ENCODE measurements at regions not wholly inside any gene's neighbourhood (a gene's known extent, or its start where the extent isn't known, plus 50 kb on each side); places are given as distances from the start of the nearest gene placed in this dataset.
"Not testable (repeated sequence)": the region's sequence is repeated elsewhere in the genome, so short reads cannot be mapped to it uniquely, and the experiment has no call there.

DNA sequence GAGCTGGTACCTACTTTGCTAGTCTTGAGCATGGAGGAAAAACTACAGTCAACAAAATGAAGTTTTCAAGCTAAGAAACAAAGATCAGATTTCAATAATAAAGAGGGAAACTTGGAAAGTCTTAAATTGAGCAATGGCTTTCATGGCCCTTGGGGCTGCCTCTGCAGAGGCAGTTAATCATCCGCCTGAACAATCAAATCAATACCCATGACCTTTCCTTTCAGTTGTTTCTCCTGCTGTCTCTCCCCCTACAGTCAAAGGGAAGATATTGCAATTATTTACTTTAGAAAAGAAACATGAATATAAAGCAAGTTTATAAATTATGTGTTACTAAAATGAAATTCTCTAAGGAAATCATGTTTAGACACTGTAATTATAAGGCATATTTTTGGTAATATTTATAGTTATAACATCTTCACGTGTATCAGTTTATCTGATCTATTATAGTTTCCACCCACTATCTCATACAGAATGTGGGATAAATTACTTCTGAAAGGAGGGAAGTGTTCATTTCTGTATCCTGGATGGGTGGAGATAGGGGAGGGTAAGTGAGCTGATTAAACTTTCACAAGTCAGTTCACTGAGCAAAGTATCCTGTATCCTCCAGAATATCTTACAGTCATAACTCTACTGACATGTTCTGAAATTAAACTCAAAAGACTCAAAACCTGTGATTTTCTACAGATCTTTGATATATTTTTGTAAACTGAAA, 72.4 kb upstream of the TSC22D1 start:
- TF ChIP-seq EZH2 (IDR thresholded peaks at IDR 0.05), result no peak
- no peak for TF ChIP-seq SP1 (IDR thresholded peaks at IDR 0.05; ENCODE audit: low read depth)
- 0 out of 2 replicates have a peak, but pooled peaks have one; percentile 18 for TF ChIP-seq CEBPB (IDR thresholded peaks at IDR 0.05; ENCODE audit: low read depth)
- TF ChIP-seq, protein P1, sequence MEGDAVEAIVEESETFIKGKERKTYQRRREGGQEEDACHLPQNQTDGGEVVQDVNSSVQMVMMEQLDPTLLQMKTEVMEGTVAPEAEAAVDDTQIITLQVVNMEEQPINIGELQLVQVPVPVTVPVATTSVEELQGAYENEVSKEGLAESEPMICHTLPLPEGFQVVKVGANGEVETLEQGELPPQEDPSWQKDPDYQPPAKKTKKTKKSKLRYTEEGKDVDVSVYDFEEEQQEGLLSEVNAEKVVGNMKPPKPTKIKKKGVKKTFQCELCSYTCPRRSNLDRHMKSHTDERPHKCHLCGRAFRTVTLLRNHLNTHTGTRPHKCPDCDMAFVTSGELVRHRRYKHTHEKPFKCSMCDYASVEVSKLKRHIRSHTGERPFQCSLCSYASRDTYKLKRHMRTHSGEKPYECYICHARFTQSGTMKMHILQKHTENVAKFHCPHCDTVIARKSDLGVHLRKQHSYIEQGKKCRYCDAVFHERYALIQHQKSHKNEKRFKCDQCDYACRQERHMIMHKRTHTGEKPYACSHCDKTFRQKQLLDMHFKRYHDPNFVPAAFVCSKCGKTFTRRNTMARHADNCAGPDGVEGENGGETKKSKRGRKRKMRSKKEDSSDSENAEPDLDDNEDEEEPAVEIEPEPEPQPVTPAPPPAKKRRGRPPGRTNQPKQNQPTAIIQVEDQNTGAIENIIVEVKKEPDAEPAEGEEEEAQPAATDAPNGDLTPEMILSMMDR (IDR thresholded peaks at IDR 0.05 in 2 of 3, conservative IDR thresholded peaks at IDR 0.05 in 1 of 3; ENCODE audit: borderline replicate concordance in 1 of 3, insufficient read depth in 1 of 3, low read depth in 2 of 3, low read length in 2 of 3), result peak; percentile 6 to 54 (median 46); a peak in 4 of 6 replicates
- TF ChIP-seq YY1 (IDR thresholded peaks at IDR 0.05; ENCODE audit: extremely low read depth, insufficient replicate concordance, low read depth, low read length), result no peak
- TF ChIP-seq RAD21 (IDR thresholded peaks at IDR 0.05; ENCODE audit: low read depth), result peak; percentile 45
- TF ChIP-seq, protein P2, sequence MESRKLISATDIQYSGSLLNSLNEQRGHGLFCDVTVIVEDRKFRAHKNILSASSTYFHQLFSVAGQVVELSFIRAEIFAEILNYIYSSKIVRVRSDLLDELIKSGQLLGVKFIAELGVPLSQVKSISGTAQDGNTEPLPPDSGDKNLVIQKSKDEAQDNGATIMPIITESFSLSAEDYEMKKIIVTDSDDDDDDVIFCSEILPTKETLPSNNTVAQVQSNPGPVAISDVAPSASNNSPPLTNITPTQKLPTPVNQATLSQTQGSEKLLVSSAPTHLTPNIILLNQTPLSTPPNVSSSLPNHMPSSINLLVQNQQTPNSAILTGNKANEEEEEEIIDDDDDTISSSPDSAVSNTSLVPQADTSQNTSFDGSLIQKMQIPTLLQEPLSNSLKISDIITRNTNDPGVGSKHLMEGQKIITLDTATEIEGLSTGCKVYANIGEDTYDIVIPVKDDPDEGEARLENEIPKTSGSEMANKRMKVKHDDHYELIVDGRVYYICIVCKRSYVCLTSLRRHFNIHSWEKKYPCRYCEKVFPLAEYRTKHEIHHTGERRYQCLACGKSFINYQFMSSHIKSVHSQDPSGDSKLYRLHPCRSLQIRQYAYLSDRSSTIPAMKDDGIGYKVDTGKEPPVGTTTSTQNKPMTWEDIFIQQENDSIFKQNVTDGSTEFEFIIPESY (IDR thresholded peaks at IDR 0.05; ENCODE audit: extremely low read depth, insufficient replicate concordance, low read length), result no peak
- TF ChIP-seq CBX3 (IDR thresholded peaks at IDR 0.05; ENCODE audit: low read depth), result 0 out of 2 replicates have a peak, but pooled peaks have one; percentile 5
- intact Hi-C loops (cut with micrococcal nuclease), result loop anchor here (10.0 kb wide), 1 partner anchor 164 kb away; no protein-coding TSS in a partner anchor
- H3K9me2 ChIP-seq (ENCODE audit: insufficient read depth), result no peaks in the 10 kb centered on the region
- ATAC-seq (peak; percentile 76), DNase-seq (ENCODE audit: low read depth, low spot score) (peak; percentile 21)
- H2AFZ ChIP-seq (ENCODE audit: low read depth, low read length, poor library complexity, severe bottlenecking), result no peak overlapping the region
- no peak overlapping the region for H3K4me3 ChIP-seq (replicated peaks in 1 of 2; ENCODE audit: low read depth in 1 of 2, low read length in 2 of 2)
- no peak overlapping the region for H3K4me2 ChIP-seq (ENCODE audit: low read length)
- peaks cover 0 to 9% of the 10 kb centered on the region in 2 experiments; a peak in 1 of 4 replicates for H3K4me1 ChIP-seq (ENCODE audit: control insufficient read depth in 1 of 2, insufficient read depth in 2 of 2, low read length in 2 of 2)
- POLR2A ChIA-PET, result no interaction called here
- no peaks in the 10 kb centered on the region for H4K20me1 ChIP-seq (ENCODE audit: insufficient read depth)
- H3K79me2 ChIP-seq (ENCODE audit: insufficient read depth, low read length), result no peaks in the 10 kb centered on the region
- CTCF ChIA-PET, result no interaction called here
- BruUV-seq (replicated peaks), result no TSS peak
- no peak overlapping the region for H3K9ac ChIP-seq (ENCODE audit: low read length)
- RAD21 ChIA-PET (ENCODE audit: low non-redundant PET in 1 of 2, low total read pairs in 2 of 2, uncharacterized antibody in 2 of 2, unreplicated experiment in 2 of 2), result no interaction called here
- H3K9me3 ChIP-seq (ENCODE audit: control insufficient read depth in 1 of 2, insufficient read depth in 1 of 2, low read depth in 1 of 2, low read length in 2 of 2), result no peaks in the 10 kb centered on the region
- H3K27me3 ChIP-seq (ENCODE audit: insufficient read depth, low read length), result no peaks in the 10 kb centered on the region
- no peaks in the 10 kb centered on the region for H3K36me3 ChIP-seq (ENCODE audit: control insufficient read depth in 1 of 2, insufficient read depth in 2 of 2, low read length in 2 of 2)
- no peak overlapping the region for H3K27ac ChIP-seq (ENCODE audit: low read depth, low read length)

DNA sequence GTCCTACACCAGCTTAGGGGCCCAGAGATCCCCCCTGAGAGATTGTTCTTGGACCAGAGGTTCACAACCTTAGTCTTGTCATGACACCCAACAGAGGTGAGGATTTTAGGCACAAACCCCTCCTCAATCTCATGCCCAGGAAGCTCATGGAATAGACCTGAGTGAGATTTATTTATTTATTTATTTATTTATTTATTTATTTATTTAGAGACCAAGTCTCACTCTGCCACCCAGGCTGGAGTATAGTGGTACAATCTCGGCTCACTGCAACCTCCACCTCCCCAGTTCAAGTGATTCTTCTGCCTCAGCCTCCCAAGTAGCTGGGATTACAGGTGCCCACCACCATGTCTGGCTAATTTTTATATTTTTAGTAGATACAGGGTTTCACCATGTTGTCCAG, 71.4 kb upstream of the TSC22D1 start:
- H3K9me3 ChIP-seq (ENCODE audit: control insufficient read depth in 1 of 2, insufficient read depth in 1 of 2, low read depth in 1 of 2, low read length in 2 of 2); POLR2A ChIA-PET; H2AFZ ChIP-seq (ENCODE audit: low read depth, low read length, poor library complexity, severe bottlenecking); H3K9ac ChIP-seq (ENCODE audit: low read length); H3K4me2 ChIP-seq (ENCODE audit: low read length); H3K79me2 ChIP-seq (ENCODE audit: insufficient read depth, low read length); H3K27ac ChIP-seq (ENCODE audit: low read depth, low read length); DNase-seq (ENCODE audit: low read depth, low spot score); H3K4me1 ChIP-seq (ENCODE audit: control insufficient read depth in 1 of 2, insufficient read depth in 2 of 2, low read length in 2 of 2); H3K4me3 ChIP-seq (replicated peaks in 1 of 2; ENCODE audit: low read depth in 1 of 2, low read length in 2 of 2); H3K27me3 ChIP-seq (ENCODE audit: insufficient read depth, low read length); H4K20me1 ChIP-seq (ENCODE audit: insufficient read depth); H3K9me2 ChIP-seq (ENCODE audit: insufficient read depth); BruUV-seq (replicated peaks); RAD21 ChIA-PET (ENCODE audit: low non-redundant PET in 1 of 2, low total read pairs in 2 of 2, uncharacterized antibody in 2 of 2, unreplicated experiment in 2 of 2); H3K36me3 ChIP-seq (ENCODE audit: control insufficient read depth in 1 of 2, insufficient read depth in 2 of 2, low read length in 2 of 2); ATAC-seq: not testable (repeated sequence)
- CTCF ChIA-PET, result interaction anchor here (0.5 kb wide), 1 partner anchor 111 kb away, joined by 3 read pairs; no protein-coding TSS in a partner anchor
- intact Hi-C loops (cut with micrococcal nuclease), result loop anchor here (10.0 kb wide), 1 partner anchor 163 kb away; no protein-coding TSS in a partner anchor

Measured in HCT116 (cell line).